ENCODE measurements at regions not wholly inside any gene's neighbourhood (a gene's known extent, or its start where the extent isn't known, plus 50 kb on each side); places are given as distances from the start of the nearest gene placed in this dataset.
"Not testable (repeated sequence)": the region's sequence is repeated elsewhere in the genome, so short reads cannot be mapped to it uniquely, and the experiment has no call there.

GRCh38 chr10:28733245-28733644, 55.9 kb downstream of the BAMBI start:
- ATAC-seq = no peak
- DNase-seq = no peak

DNA sequence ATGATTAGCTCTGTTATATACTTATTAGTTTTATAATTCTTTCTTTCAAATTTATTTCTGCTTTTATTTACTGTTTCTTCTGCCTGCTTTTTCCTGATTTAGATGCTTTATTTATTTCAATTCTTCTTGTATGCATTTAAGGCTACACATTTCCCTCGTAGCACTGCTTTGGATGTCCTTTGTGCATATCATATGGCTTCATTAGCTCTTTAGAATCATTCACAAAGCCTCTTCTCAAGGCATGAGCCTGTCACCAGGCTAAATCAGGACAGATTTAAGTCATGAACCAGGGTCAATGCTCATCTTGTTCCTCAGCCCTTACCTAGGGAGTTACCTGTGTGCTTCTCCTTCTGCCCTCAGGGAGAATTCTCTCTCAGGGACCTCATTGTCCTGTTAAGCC, 56.3 kb downstream of the BAMBI start:
- no peak for ATAC-seq
- DNase-seq = no peak

GRCh38 chr10:28734938-28735759, 57.8 kb downstream of the BAMBI start:
- DNase-seq (no peak), ATAC-seq (no peak)

- DNase-seq = no peak
- ATAC-seq = no peak
Measured at GRCh38 chr10:28737096-28737495, 59.8 kb downstream of the BAMBI start.

- ATAC-seq = no peak
- peak; percentile 15 for DNase-seq
Measured at GRCh38 chr10:28738200-28738599, 60.9 kb downstream of the BAMBI start.

DNA sequence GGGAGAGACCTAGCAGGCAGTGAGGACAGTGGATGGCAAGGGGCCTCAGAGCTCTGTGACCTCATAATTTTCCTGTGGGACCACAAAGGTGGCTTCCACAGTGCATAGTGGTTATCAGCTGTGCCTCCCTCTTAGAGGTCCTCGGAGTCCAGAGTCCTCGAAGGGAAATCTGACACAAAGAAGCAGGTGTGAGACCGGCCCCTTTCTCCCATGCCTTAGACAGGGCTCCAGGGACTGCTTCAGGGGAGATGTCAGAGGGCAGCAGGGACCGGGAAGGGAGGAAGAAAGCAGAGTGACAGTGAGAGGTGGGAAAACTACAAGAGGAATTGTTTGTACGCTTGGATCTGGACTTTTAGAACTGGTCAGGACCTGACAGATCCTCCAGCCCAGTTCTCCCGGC, 66.3 kb downstream of the BAMBI start:
- no peak for ATAC-seq
- DNase-seq = no peak

DNA sequence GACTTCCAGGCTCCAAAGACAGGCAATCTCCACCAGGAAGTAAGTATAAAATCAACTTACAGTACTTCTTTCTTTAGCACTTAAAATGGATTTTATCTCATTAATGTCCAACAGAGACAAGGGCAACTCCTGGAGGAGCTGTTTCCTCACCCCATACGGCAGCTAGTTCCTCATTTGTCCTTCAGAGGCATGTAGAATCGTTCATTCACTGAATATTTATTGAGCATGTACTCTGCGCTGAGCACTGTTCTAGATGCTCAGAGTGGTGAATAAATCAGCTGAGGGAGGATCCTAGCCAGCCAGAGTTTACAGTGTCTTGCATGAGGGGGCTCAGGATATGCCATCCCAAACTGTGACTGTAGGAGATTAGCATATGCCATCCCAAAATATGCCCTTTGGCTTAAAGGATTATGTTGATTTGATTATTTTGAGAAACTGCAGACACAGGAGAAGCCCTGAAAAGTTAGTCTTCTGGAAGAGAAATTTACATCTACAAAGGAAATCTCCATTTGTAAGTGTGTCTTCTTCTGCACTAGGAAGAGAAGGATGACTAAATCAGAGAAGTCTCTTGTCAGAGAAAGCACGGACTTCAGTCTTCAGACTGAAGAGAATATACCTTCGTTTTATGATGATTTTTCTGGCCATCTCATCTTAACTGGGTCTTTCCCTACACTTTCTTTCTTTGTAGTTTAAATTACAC, 66.9 kb downstream of the BAMBI start:
- ATAC-seq (no peak), DNase-seq (no peak)

GRCh38 chr10:28754930-28755718, 77.8 kb downstream of the BAMBI start:
- ATAC-seq (no peak), DNase-seq (no peak)

DNA sequence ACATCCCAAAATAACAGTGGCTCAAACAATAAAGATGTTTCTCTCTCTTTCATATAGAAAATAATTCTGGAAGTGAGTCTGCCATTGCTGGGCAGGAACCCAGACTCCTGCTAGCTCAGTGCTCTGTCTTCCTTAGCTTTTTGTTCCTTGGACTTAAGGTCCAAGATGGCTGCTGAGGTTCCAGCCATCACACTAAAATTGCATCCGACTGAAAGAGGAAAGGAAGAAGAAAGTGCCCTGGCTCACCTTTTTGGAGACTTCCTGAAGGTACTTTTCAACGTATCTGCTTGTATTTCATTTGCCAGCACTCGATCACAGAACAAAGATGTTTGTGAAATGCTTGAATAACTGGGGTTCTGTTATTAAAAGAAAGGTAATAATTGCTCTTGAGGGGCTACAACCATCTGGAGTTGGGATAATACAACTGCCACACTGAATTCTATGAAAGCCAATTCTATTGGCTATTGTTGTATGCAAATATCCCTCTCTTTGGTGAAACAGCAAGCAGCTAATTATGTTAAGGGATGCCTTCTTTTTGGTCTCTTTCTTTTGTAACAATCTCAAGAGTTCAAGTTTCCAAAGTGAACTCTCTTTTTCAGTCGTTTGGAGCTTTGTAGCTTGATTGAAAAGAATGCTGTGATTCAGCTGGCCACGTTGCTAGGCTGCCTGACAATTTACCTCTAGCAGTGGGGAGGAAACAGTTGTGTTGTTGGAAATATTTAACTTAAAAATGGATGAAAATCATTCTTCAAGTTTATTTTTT, 83.9 kb downstream of the BAMBI start:
- ATAC-seq = no peak
- no peak for DNase-seq

DNA sequence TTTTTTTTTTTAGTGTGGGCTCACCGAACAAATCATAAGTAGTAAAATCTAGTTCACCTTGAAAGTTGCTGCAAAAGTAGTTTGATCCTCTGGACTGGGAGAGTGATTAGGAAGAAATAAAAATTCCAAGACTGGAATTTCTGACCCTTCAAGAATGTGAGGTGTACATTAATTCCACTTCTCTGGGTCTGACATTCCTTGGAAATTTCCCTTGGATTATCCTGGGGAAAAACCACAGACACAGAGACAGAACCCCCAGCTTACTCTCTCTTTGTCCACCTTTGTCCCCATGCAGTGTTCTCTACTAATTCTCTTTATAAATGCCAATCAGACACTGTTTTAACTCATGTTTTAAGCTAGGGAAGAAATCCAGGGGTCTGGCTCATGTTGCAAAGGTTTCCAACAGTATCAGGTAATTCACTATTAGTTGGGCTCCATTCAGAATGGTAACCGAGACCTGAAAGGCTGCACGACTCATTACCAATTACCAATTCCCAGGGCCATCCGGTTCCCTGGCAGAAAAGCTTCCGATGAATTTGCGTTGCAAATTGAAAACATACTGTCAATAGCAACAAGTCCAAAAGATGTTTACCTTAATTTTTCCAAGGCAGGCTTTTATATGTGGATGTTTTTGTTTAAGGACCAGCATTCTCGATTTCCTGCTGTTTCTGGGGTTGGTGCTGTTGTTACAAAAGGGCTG, 86.3 kb downstream of the BAMBI start:
- ATAC-seq = no peak
- no peak for DNase-seq

GRCh38 chr10:28765641-28766040, 88.3 kb downstream of the BAMBI start:
- DNase-seq = no peak
- ATAC-seq = no peak

GRCh38 chr10:28768227-28768626, 90.9 kb downstream of the BAMBI start:
- ATAC-seq (no peak), DNase-seq (no peak)

GRCh38 chr10:28769091-28769604, 91.8 kb downstream of the BAMBI start:
- no peak for DNase-seq

GRCh38 chr10:28771580-28772090, 94.3 kb downstream of the BAMBI start:
- DNase-seq, ATAC-seq: not testable (repeated sequence)

More at GRCh38 chr10:28769091-28769604, 91.8 kb downstream of the BAMBI start:
- no peak for ATAC-seq

GRCh38 chr10:28774051-28774995, 97.0 kb downstream of the BAMBI start:
- ATAC-seq = no peak
- no peak for DNase-seq

GRCh38 chr10:28775773-28776172, 98.5 kb downstream of the BAMBI start:
- ATAC-seq (no peak), DNase-seq (no peak)

DNA sequence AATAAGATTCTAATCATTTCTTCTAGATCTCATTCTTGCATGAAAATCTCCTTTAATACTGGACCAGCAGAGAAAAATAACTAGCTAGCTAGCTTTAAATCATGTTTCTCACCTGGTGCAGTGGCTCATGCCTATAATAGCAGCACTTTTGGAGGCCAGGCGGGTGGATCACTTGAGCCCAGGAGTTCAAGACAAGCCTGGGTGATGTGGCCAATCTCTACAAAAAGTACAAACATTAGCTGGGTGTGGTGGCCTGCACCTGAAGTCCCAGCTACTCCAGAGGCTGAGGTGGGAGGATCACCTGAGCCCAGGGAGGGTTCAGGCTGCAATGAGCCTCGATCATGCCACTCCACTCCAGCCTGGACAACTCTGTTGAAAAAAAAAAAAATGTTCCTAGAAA, 99.2 kb downstream of the BAMBI start:
- DNase-seq (no peak), ATAC-seq (no peak)

GRCh38 chr10:28777911-28778310, 100.6 kb downstream of the BAMBI start:
- no peak for ATAC-seq
- no peak for DNase-seq

DNA sequence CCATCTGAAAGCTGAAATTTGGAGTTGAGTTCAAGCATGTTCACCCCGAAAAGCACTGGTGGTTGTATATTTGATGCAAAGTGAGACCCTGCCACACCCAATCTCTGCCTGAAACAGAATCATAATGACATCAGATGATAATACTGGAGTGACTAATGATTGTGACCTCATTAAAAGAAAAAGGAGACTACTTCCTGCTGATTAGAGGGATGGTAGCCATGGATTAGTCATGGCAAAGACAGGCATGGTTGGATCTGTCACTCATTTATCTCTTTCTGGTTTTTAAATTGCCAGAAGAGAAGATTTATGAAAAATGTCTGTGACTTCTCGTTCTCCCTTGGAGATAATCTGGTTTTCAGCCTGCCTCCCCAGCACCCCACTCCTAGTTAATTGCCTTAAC, 101.2 kb downstream of the BAMBI start:
- ATAC-seq = no peak
- no peak for DNase-seq

GRCh38 chr10:28781296-28781695, 104.0 kb downstream of the BAMBI start:
- no peak for ATAC-seq

More at GRCh38 chr10:28781296-28781695, 104.0 kb downstream of the BAMBI start:
- DNase-seq = no peak

Data from stimulated activated naive CD8-positive, alpha-beta T cell treated with anti-CD3 and anti-CD28 coated beads, Interleukin-15, Interleukin-2, amounts not matched to agents 100 U/mL and 50 U/mL, for 24 hours (primary cell).